Sigmoid colon (tissue), 4 donors: ENCODE measurements at regions not wholly inside any gene's neighbourhood (a gene's known extent, or its start where the extent isn't known, plus 50 kb on each side); places are given as distances from the start of the nearest gene placed in this dataset.

Experiments
- EP300 ChIP-seq, 4 donors: sonication (generic); formaldehyde crosslinking; IDR thresholded peaks; one replicate each; pipeline ENCODE4 v1.6.1; 2017; ENCODE audit warnings: antibody characterized with exemption in 4 of 4
- POLR2A ChIP-seq, 2 donors: fragments of 450-650 bp; IDR thresholded peaks; one replicate each; pipeline ENCODE4 v1.6.1; 2016; ENCODE audit warnings: antibody characterized with exemption in 2 of 2, mild to moderate bottlenecking in 2 of 2, moderate library complexity in 2 of 2
- TF ChIP-seq, protein P1 (sequence below), 4 experiments: fragments of 450-650 bp in 3 of 4; fragments of 200-600 bp in 1 of 4; IDR thresholded peaks; one replicate each; pipeline ENCODE4 v1.5.1; 2016 to 2019; ENCODE audit warnings: antibody characterized with exemption in 4 of 4, mild to moderate bottlenecking in 3 of 4, moderate library complexity in 2 of 4

DNA sequence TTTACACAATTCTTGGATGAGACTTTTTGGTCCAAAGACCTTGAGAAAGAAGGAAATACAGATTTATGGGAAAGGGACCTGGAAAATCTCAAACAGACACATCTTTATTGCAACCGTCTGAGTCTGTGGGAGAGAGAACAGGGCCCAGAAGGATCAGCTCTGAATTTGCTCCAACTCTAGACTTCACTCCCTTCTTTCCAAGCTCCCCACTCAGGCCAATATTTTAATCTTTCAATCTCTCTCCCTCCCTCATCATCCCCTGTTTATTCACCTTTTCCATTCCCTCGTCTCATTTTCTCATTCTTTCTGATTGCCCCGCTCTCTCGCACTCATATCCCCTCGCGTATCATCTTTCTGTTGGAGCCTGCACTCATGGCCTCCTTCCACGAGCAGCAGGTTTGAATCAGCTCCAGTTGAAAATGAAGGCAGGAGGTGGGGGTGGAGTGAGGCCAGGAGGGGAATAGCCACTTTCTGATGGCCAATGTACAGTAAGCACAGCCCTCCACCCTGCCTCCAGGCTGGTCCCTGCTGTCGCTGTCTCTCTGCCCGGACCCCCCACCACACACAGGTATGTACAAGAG lies 63.6 kb upstream of the BOC start:
- TF ChIP-seq POLR2A (IDR thresholded peaks at IDR 0.05): no peak
- TF ChIP-seq EP300 (IDR thresholded peaks at IDR 0.05): peak in 3 of 4 donors; percentile 27 to 83 (median 67)
- TF ChIP-seq, protein P1, sequence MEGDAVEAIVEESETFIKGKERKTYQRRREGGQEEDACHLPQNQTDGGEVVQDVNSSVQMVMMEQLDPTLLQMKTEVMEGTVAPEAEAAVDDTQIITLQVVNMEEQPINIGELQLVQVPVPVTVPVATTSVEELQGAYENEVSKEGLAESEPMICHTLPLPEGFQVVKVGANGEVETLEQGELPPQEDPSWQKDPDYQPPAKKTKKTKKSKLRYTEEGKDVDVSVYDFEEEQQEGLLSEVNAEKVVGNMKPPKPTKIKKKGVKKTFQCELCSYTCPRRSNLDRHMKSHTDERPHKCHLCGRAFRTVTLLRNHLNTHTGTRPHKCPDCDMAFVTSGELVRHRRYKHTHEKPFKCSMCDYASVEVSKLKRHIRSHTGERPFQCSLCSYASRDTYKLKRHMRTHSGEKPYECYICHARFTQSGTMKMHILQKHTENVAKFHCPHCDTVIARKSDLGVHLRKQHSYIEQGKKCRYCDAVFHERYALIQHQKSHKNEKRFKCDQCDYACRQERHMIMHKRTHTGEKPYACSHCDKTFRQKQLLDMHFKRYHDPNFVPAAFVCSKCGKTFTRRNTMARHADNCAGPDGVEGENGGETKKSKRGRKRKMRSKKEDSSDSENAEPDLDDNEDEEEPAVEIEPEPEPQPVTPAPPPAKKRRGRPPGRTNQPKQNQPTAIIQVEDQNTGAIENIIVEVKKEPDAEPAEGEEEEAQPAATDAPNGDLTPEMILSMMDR (IDR thresholded peaks at IDR 0.05): no peak
